ENCODE measurements at regions not wholly inside any gene's neighbourhood (a gene's known extent, or its start where the extent isn't known, plus 50 kb on each side); places are given as distances from the start of the nearest gene placed in this dataset.

DNA sequence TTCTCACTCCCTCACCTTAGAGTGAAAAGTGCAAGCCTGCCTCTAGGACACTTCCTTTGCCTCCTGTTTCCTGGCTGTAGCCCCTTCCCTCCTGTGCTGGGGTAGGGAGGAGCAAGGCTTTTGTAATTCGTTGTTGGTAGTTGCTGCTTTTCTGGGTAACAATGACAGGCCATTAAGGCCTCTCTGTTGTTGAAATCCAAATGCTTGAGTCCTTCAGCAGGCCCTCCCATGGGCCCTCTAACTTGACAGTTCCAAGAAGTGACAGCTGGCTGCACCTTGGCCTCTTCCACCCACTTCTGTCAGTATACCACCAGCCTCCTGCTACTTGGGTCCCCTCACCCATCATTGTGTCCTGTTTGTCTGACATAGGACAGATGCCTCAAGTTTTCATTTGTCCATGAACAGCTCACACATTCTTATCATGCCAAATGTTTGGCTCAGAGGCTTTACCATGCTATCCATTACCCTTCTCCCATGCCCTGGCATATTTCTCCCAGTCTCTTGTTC, 103.7 kb upstream of the PDE3A start (continued):
- TF ChIP-seq, protein P1, sequence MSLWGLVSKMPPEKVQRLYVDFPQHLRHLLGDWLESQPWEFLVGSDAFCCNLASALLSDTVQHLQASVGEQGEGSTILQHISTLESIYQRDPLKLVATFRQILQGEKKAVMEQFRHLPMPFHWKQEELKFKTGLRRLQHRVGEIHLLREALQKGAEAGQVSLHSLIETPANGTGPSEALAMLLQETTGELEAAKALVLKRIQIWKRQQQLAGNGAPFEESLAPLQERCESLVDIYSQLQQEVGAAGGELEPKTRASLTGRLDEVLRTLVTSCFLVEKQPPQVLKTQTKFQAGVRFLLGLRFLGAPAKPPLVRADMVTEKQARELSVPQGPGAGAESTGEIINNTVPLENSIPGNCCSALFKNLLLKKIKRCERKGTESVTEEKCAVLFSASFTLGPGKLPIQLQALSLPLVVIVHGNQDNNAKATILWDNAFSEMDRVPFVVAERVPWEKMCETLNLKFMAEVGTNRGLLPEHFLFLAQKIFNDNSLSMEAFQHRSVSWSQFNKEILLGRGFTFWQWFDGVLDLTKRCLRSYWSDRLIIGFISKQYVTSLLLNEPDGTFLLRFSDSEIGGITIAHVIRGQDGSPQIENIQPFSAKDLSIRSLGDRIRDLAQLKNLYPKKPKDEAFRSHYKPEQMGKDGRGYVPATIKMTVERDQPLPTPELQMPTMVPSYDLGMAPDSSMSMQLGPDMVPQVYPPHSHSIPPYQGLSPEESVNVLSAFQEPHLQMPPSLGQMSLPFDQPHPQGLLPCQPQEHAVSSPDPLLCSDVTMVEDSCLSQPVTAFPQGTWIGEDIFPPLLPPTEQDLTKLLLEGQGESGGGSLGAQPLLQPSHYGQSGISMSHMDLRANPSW (CRISPR knock-in tag; conservative IDR thresholded peaks at IDR 0.05; ENCODE audit: low read depth), result no peak
- TF ChIP-seq HMGA2 (CRISPR knock-in tag; IDR thresholded peaks at IDR 0.05) (no peak), SMAD4 (CRISPR knock-in tag; IDR thresholded peaks at IDR 0.05) (no peak), ZNF671 (CRISPR knock-in tag; IDR thresholded peaks at IDR 0.05) (no peak), ZNF317 (CRISPR knock-in tag; IDR thresholded peaks at IDR 0.05; ENCODE audit: borderline replicate concordance, low read depth) (no peak), NR1H2 (CRISPR knock-in tag; IDR thresholded peaks at IDR 0.05) (no peak), CREB1 (CRISPR knock-in tag; IDR thresholded peaks at IDR 0.05) (no peak), OVOL2 (CRISPR knock-in tag; IDR thresholded peaks at IDR 0.05; ENCODE audit: borderline replicate concordance) (no peak), ZNF219 (CRISPR knock-in tag; IDR thresholded peaks at IDR 0.05; ENCODE audit: borderline replicate concordance) (no peak), ZNF423 (CRISPR knock-in tag; IDR thresholded peaks at IDR 0.05) (no peak), ZNF396 (CRISPR knock-in tag; IDR thresholded peaks at IDR 0.05; ENCODE audit: borderline replicate concordance) (no peak), ETV6 (CRISPR knock-in tag; IDR thresholded peaks at IDR 0.05) (peak; percentile 44; the same call in 1 of the 2 replicates), FOXJ3 (CRISPR knock-in tag; IDR thresholded peaks at IDR 0.05; ENCODE audit: borderline replicate concordance) (no peak), FOXP1 (CRISPR knock-in tag; IDR thresholded peaks at IDR 0.05; ENCODE audit: borderline replicate concordance) (no peak)
- TF ChIP-seq, protein P2, sequence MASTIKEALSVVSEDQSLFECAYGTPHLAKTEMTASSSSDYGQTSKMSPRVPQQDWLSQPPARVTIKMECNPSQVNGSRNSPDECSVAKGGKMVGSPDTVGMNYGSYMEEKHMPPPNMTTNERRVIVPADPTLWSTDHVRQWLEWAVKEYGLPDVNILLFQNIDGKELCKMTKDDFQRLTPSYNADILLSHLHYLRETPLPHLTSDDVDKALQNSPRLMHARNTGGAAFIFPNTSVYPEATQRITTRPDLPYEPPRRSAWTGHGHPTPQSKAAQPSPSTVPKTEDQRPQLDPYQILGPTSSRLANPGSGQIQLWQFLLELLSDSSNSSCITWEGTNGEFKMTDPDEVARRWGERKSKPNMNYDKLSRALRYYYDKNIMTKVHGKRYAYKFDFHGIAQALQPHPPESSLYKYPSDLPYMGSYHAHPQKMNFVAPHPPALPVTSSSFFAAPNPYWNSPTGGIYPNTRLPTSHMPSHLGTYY (CRISPR knock-in tag; IDR thresholded peaks at IDR 0.05), result no peak
- TF ChIP-seq, protein P3, sequence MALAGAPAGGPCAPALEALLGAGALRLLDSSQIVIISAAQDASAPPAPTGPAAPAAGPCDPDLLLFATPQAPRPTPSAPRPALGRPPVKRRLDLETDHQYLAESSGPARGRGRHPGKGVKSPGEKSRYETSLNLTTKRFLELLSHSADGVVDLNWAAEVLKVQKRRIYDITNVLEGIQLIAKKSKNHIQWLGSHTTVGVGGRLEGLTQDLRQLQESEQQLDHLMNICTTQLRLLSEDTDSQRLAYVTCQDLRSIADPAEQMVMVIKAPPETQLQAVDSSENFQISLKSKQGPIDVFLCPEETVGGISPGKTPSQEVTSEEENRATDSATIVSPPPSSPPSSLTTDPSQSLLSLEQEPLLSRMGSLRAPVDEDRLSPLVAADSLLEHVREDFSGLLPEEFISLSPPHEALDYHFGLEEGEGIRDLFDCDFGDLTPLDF (CRISPR knock-in tag; IDR thresholded peaks at IDR 0.05), result no peak
- TF ChIP-seq, protein P4, sequence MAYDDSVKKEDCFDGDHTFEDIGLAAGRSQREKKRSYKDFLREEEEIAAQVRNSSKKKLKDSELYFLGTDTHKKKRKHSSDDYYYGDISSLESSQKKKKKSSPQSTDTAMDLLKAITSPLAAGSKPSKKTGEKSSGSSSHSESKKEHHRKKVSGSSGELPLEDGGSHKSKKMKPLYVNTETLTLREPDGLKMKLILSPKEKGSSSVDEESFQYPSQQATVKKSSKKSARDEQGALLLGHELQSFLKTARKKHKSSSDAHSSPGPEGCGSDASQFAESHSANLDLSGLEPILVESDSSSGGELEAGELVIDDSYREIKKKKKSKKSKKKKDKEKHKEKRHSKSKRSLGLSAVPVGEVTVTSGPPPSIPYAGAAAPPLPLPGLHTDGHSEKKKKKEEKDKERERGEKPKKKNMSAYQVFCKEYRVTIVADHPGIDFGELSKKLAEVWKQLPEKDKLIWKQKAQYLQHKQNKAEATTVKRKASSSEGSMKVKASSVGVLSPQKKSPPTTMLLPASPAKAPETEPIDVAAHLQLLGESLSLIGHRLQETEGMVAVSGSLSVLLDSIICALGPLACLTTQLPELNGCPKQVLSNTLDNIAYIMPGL (CRISPR knock-in tag; IDR thresholded peaks at IDR 0.05), result no peak
- TF ChIP-seq, protein P5, sequence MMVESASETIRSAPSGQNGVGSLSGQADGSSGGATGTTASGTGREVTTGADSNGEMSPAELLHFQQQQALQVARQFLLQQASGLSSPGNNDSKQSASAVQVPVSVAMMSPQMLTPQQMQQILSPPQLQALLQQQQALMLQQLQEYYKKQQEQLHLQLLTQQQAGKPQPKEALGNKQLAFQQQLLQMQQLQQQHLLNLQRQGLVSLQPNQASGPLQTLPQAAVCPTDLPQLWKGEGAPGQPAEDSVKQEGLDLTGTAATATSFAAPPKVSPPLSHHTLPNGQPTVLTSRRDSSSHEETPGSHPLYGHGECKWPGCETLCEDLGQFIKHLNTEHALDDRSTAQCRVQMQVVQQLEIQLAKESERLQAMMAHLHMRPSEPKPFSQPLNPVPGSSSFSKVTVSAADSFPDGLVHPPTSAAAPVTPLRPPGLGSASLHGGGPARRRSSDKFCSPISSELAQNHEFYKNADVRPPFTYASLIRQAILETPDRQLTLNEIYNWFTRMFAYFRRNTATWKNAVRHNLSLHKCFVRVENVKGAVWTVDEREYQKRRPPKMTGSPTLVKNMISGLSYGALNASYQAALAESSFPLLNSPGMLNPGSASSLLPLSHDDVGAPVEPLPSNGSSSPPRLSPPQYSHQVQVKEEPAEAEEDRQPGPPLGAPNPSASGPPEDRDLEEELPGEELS (CRISPR knock-in tag; IDR thresholded peaks at IDR 0.05), result peak; percentile 82; the same call in 1 of the 2 replicates
- TF ChIP-seq, protein P6, sequence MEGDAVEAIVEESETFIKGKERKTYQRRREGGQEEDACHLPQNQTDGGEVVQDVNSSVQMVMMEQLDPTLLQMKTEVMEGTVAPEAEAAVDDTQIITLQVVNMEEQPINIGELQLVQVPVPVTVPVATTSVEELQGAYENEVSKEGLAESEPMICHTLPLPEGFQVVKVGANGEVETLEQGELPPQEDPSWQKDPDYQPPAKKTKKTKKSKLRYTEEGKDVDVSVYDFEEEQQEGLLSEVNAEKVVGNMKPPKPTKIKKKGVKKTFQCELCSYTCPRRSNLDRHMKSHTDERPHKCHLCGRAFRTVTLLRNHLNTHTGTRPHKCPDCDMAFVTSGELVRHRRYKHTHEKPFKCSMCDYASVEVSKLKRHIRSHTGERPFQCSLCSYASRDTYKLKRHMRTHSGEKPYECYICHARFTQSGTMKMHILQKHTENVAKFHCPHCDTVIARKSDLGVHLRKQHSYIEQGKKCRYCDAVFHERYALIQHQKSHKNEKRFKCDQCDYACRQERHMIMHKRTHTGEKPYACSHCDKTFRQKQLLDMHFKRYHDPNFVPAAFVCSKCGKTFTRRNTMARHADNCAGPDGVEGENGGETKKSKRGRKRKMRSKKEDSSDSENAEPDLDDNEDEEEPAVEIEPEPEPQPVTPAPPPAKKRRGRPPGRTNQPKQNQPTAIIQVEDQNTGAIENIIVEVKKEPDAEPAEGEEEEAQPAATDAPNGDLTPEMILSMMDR (IDR thresholded peaks at IDR 0.05), result no peak
- TF ChIP-seq, protein P7, sequence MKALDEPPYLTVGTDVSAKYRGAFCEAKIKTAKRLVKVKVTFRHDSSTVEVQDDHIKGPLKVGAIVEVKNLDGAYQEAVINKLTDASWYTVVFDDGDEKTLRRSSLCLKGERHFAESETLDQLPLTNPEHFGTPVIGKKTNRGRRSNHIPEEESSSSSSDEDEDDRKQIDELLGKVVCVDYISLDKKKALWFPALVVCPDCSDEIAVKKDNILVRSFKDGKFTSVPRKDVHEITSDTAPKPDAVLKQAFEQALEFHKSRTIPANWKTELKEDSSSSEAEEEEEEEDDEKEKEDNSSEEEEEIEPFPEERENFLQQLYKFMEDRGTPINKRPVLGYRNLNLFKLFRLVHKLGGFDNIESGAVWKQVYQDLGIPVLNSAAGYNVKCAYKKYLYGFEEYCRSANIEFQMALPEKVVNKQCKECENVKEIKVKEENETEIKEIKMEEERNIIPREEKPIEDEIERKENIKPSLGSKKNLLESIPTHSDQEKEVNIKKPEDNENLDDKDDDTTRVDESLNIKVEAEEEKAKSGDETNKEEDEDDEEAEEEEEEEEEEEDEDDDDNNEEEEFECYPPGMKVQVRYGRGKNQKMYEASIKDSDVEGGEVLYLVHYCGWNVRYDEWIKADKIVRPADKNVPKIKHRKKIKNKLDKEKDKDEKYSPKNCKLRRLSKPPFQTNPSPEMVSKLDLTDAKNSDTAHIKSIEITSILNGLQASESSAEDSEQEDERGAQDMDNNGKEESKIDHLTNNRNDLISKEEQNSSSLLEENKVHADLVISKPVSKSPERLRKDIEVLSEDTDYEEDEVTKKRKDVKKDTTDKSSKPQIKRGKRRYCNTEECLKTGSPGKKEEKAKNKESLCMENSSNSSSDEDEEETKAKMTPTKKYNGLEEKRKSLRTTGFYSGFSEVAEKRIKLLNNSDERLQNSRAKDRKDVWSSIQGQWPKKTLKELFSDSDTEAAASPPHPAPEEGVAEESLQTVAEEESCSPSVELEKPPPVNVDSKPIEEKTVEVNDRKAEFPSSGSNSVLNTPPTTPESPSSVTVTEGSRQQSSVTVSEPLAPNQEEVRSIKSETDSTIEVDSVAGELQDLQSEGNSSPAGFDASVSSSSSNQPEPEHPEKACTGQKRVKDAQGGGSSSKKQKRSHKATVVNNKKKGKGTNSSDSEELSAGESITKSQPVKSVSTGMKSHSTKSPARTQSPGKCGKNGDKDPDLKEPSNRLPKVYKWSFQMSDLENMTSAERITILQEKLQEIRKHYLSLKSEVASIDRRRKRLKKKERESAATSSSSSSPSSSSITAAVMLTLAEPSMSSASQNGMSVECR (CRISPR knock-in tag; IDR thresholded peaks at IDR 0.05; ENCODE audit: borderline replicate concordance), result peak; percentile 51; the same call in 1 of the 2 replicates
- TF ChIP-seq, protein P8, sequence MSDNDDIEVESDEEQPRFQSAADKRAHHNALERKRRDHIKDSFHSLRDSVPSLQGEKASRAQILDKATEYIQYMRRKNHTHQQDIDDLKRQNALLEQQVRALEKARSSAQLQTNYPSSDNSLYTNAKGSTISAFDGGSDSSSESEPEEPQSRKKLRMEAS (CRISPR knock-in tag; IDR thresholded peaks at IDR 0.05), result no peak
